H4 (cell line): ENCODE measurements at regions not wholly inside any gene's neighbourhood (a gene's known extent, or its start where the extent isn't known, plus 50 kb on each side); places are given as distances from the start of the nearest gene placed in this dataset.

ENCODE experiments used
- DNase-seq: peaks from one replicate; pipeline ENCODE4 v3.0.0-alpha.2; 2015; ENCODE audit warnings: low spot score

- no peak for DNase-seq
These were observed 76.5 kb upstream of the CDH5 start for GRCh38 chr16:66289986-66290385.

GRCh38 chr16:66289051-66289680, 77.3 kb upstream of the CDH5 start:
- no peak for DNase-seq

- DNase-seq, result no peak
These were observed 78.6 kb upstream of the CDH5 start for GRCh38 chr16:66287926-66288325.

GRCh38 chr16:66287416-66287815, 79.1 kb upstream of the CDH5 start:
- DNase-seq, result no peak

- no peak for DNase-seq
These were observed 80.0 kb upstream of the CDH5 start for GRCh38 chr16:66286527-66286926.

- no peak for DNase-seq
These were observed 87.8 kb upstream of the CDH5 start for GRCh38 chr16:66278604-66279262.

GRCh38 chr16:66278111-66278531, 88.4 kb upstream of the CDH5 start:
- DNase-seq, result no peak

- DNase-seq, result no peak
These were observed 89.0 kb upstream of the CDH5 start for GRCh38 chr16:66277311-66278070.

- peak; percentile 62 for DNase-seq
These were observed 90.6 kb upstream of the CDH5 start for GRCh38 chr16:66275775-66276428.

- peak; percentile 62 for DNase-seq
These were observed 92.0 kb upstream of the CDH5 start for GRCh38 chr16:66274335-66275110.

- DNase-seq, result peak; percentile 32
These were observed 92.7 kb upstream of the CDH5 start for GRCh38 chr16:66273644-66274334.

GRCh38 chr16:66273053-66273452, 93.4 kb upstream of the CDH5 start:
- DNase-seq, result no peak

GRCh38 chr16:66272461-66272860, 94.0 kb upstream of the CDH5 start:
- DNase-seq, result no peak

GRCh38 chr16:66271074-66272060, 95.1 kb upstream of the CDH5 start:
- no peak for DNase-seq

- DNase-seq, result peak; percentile 66
These were observed 96.1 kb upstream of the CDH5 start for GRCh38 chr16:66270333-66270927.

GRCh38 chr16:66269617-66270332, 96.7 kb upstream of the CDH5 start:
- DNase-seq, result peak; percentile 59

GRCh38 chr16:66267292-66268014, 99.0 kb upstream of the CDH5 start:
- no peak for DNase-seq
